HG03135 (cell line): ENCODE measurements at regions not wholly inside any gene's neighbourhood (a gene's known extent, or its start where the extent isn't known, plus 50 kb on each side); places are given as distances from the start of the nearest gene placed in this dataset.
"Not testable (repeated sequence)": the region's sequence is repeated elsewhere in the genome, so short reads cannot be mapped to it uniquely, and the experiment has no call there.

Experiments used
- ATAC-seq: cut with Tn5 transposase; IDR thresholded peaks from one replicate; pipeline ENCODE4 v1.9.1; 2021; ENCODE audit warnings: mild to moderate bottlenecking, moderate library complexity; ENCODE audit not compliant: unreplicated experiment

GRCh38 chr3:21256932-21257331, 494.1 kb downstream of the ZNF385D start:
- ATAC-seq = no peak

DNA sequence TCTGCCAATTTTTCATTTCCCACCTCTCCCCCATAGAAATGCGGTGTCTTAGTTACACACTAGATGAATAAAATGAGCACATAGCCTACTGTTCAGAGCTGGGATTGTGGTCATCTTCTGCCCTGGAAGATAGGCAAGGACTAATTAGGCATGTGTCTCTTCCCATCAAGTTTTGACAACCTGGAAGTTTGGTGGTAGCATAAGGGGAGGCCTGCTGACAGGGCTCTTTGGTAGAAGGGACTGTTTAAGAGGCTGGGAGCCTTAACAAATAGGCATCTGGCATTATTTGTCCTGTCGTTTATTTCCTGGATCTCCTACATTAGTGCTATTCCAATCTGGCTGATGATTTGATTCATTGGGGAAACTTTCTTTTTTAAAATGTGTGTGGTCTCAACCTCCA, 512.3 kb downstream of the ZNF385D start:
- no peak for ATAC-seq

DNA sequence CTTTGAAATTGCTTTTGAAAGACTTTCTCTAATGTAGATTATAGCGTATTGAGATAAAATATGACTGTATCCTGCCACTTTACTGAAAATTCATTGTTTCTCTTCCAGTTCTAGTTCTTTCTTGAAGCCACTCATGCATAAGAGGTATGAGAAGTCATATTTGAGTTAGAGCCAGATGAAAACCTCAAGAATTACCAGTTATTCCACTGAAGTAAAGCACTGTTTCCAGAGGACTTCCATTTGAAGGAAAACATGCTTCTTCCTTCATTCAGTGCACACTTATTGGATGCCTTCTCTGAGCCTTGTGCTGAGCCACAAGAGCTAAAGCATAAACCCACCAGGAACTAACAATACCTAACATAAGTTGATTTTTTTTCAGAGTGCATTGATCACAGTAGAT, 513.4 kb downstream of the ZNF385D start:
- no peak for ATAC-seq

GRCh38 chr3:21235491-21235890, 515.5 kb downstream of the ZNF385D start:
- ATAC-seq = no peak

- ATAC-seq = no peak
These were observed 516.1 kb downstream of the ZNF385D start for GRCh38 chr3:21234933-21235332.

GRCh38 chr3:21229426-21230135, 521.4 kb downstream of the ZNF385D start:
- ATAC-seq = no peak

GRCh38 chr3:21226086-21226485, 524.9 kb downstream of the ZNF385D start:
- ATAC-seq = no peak

DNA sequence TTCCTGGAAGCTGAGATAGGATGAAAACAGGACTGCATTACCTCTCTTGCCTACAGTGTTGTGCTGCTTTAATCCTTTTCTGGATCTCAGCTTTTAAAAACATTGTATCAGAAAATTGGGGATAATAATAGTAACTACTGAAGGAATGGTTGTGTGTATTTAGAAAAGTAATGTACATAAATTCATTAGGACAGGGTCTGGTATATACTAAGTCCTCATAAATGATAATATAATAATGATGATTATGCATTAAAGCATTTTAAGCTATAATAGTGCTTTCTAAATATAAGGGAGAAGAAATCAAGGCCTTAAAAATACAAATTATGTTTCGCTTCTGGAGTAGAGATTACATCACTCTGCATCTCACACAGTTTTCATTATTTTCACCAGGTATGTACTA, 530.1 kb downstream of the ZNF385D start:
- no peak for ATAC-seq

GRCh38 chr3:21216598-21216997, 534.4 kb downstream of the ZNF385D start:
- no peak for ATAC-seq

DNA sequence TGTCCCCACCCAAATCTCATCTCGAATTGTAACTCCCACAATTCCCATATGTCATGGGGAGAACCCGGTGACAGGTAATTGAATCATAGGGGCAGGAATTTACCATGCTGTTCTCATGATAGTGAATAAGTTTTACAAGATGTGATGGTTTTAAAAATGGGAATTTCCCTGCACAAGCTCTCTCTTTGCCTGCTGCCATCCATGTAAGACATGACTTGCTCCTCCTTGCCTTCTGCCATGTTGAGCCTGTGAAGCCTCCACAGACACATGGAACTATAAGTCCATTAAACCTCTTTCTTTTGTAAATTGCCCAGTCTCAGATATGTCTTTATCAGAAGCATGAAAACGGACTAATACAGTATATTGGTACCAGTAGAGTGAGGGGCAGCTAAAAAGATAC, 546.9 kb downstream of the ZNF385D start:
- ATAC-seq = not testable (repeated sequence)

GRCh38 chr3:21195203-21195602, 555.8 kb downstream of the ZNF385D start:
- ATAC-seq = no peak

GRCh38 chr3:21194036-21194435, 557.0 kb downstream of the ZNF385D start:
- ATAC-seq = not testable (repeated sequence)

DNA sequence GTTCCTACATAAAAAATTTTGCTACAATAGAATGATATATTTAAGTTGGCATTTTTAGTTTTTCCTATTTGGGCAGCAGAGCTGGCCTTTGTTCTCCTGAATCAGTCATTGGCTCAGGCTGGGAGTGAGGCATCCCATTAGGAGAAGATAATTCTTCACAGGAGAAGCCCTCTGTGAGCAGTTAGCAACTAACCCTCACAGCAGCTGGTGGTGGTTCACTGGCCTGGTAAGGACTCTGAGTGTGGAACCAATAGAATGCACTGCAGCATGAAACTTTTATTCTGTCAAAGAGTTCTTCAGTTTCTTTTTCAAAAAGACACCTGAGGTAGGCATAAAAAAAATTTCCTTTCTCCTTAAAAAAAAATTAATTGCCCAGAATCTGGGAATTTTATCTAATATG, 562.6 kb downstream of the ZNF385D start:
- ATAC-seq = no peak

DNA sequence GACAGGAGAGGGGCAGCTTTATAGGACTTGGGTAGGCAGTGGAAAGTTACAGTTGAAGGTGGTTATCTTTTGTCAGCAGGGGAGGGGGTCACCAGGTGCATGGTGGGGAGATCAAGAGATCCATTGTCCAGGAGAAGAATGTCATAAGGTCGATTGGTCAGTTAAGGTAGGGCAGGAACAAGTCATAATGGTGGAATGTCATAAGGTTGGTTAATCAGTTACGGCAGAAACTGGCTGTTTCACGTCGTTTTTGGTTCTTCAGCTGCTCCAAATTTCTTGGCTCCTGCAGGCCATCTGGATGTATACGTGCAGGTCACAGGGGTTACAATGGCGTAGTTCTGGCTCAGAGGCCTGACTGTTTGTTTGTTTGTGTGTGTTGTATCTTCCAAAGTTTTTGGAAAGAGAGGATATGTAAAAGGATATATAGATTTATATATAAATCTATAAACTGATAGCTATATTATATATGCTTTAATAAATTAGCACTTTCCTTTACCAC, 565.1 kb downstream of the ZNF385D start:
- no peak for ATAC-seq

DNA sequence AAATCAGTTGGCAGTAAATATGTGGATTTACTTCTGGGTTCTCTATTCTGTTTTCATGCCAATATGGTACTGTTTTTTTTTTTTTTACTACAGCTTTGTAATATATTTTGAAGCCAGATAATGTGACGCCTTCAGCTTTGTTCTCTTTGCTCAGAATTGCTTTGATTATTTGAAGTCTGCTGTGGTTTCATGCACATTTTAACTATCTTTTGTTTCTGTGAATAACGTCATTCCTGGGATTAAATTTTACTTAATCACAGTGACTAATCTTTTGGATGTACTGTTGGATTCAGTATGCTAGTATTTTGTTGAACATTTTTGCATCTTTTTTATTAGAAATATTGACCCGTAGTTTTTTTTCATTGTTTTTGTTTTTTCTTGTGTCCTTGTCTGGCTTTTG, 576.5 kb downstream of the ZNF385D start:
- no peak for ATAC-seq

DNA sequence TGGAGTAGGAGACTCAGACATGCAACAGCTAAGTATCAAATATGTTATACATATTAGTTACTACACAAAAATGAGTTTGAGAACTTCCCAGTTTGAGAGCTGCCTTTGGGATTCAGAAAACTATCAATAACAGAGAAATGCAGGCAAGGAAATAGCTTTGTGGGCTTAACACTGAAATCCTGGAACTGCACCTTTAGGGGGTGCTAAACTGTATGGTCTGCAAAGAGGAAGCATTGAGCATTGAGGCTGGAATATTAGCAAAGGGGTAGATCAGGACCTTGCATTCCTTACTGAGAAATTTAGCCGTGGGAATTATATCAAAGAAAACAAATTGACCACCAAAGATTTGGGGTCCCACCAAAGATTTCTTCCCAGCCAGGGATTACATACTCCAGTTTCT, 580.0 kb downstream of the ZNF385D start:
- no peak for ATAC-seq

DNA sequence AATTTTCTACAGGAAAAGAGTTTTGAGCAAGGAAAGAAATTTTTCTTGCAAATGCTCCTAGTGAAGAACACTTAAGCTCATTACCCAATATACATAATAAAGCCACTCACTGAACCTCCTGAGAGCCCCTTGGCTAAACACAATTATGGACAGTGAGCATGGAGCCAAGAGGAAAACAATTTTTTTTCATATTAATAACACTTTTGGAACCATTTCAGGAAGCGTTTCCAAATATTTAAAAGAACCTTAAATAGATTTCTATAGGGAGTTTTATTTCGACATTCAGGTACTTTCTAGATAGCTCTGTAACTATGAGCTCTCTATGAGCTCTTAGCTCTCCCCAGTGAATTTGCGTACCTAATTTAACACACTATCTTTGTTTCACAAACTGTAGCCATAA, 581.1 kb downstream of the ZNF385D start:
- ATAC-seq = no peak

DNA sequence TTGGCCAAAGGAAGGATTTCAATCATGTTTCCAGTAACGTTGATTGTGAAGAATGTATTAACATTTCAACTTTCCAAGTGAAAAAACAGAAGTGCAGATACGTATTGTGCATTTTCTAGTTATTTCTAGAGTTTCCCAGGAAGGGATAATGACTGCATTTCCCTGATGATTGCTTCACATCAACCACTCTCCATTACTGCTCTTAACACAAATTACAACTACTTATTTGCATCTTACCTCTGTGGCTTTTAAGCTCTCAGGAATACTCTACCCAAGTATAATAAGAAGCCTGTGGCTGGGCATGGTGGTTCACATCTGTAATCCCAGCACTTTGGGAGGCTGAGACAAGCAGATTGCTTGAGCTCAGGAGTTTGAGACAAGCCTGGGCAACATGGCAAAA, 582.5 kb downstream of the ZNF385D start:
- no peak for ATAC-seq

GRCh38 chr3:21163956-21164355, 587.1 kb downstream of the ZNF385D start:
- ATAC-seq = no peak

- no peak for ATAC-seq
These were observed 591.5 kb downstream of the ZNF385D start for GRCh38 chr3:21159543-21159906.

- ATAC-seq = no peak
These were observed 592.0 kb downstream of the ZNF385D start for GRCh38 chr3:21158861-21159542.

GRCh38 chr3:21154911-21155310, 596.1 kb downstream of the ZNF385D start:
- ATAC-seq = no peak

GRCh38 chr3:21152555-21152954, 598.5 kb downstream of the ZNF385D start:
- no peak for ATAC-seq
